GM19397 (cell line): ENCODE measurements at regions not wholly inside any gene's neighbourhood (a gene's known extent, or its start where the extent isn't known, plus 50 kb on each side); places are given as distances from the start of the nearest gene placed in this dataset.
"Not testable (repeated sequence)": the region's sequence is repeated elsewhere in the genome, so short reads cannot be mapped to it uniquely, and the experiment has no call there.

Source experiments
- ATAC-seq: cut with Tn5 transposase; IDR thresholded peaks from one replicate; pipeline ENCODE4 v1.9.1; 2021; ENCODE audit warnings: mild to moderate bottlenecking, moderate library complexity; ENCODE audit not compliant: unreplicated experiment

DNA sequence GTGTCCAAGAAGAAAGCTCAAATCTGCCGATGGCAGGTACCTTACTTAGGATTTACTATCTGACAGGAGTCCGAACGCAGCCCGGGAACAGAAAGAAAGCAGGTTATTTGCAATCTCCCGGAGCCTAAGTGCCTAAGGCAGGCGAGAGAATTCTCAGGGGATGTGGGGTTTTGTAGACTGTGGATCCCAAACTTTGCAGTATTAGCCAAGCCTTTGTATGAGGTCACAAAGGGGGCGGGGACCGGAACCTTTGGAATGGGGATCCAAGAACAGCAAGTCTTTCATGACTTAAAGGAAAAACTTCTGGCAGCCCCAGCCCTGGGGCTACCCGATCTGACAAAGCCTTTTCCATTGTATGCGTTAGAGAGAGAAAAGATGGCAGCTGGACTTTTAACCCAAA, 80.6 kb upstream of the RUBCNL start:
- not testable (repeated sequence) for ATAC-seq

DNA sequence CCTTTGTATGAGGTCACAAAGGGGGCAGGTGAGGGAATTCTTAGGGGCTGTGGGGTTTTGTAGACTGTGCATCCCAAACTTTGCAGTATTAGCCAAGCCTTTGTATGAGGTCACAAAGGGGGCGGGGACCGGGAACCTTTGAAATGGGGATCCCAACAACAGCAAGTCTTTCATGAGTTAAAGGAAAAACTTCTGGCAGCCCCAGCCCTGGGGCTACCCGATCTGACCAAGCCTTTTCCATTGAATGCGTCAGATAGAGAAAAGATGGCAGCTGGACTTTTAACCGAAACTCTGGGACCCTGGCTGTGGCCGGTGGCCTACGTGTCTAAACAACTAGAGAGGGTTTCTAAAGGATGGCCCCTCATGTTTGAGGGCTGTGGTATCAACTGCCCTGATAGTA, 79.0 kb upstream of the RUBCNL start:
- ATAC-seq: not testable (repeated sequence)

DNA sequence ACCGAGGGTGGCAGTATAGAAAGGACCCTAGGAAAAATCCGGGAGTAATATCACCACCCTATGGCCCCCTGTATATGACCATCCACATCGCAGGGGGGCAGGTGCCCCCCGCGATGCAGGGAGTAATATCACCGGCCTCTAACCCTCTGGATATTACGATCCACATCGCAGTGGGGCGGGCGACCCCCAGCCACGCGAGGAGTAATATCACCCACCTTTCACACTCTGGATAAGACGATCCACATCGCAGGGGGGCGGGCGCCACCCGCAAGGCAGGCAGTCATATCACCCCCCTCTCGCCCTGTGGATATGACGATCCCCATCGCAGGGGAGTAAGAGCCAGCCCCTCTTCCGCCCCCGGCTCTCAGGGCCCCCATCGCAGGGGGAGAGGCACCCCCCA, 76.7 kb upstream of the RUBCNL start:
- no peak for ATAC-seq

DNA sequence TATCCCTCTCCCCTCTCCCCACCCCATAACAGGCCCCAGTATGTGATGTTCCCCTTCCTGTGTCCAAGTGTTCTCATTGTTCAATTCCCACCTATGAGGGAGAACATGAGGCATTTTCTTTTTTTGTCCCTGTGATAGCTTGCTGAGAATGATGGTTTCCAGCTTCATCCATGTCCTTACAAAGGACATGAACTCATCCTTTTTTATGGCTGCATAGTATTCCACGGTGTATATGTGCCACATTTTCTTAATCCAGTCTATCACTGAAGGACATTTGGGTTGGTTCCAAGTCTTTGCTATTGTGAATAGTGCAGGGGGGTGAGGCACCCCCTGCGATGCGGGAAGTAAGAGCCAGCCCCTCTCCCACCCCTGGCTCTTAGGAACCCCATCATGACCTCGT, 73.2 kb upstream of the RUBCNL start:
- not testable (repeated sequence) for ATAC-seq

DNA sequence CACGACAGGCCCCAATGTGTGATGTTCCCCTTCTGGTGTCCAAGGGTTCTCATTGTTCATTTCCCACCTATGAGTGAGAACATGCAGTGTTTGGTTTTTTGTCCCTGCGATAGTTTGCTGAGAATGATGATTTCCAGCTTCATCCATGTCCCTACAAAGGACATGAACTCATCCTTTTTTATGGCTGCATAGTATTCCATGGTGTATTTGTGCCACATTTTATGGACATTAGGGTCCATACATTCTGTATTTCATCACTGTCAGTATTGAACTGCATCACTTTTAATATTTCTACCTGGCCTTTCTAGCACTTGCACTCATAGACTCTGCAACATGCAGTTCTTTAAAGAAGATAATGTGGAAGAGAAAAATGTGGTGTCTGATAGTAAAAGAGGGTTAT, 70.2 kb upstream of the RUBCNL start:
- ATAC-seq: not testable (repeated sequence)

DNA sequence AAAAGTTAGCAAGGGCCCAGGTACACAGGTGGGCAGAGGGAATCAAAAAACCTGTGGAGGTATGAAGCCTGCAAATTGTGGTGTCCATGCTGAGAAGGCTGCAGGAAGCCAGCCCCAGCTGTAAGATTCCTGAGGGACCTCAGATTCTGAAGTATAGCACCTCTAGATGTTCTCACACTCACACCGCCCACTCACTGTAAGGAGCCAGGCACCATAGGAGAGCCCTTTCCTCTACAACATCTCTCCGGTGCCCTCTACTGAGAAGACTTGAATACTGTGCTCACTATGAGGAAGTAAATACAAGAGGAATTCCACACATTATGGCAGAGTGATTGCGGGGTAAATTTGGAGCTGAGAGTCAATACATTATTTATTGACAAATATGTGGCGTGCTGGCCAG, 68.9 kb upstream of the RUBCNL start:
- peak; percentile 58 for ATAC-seq

DNA sequence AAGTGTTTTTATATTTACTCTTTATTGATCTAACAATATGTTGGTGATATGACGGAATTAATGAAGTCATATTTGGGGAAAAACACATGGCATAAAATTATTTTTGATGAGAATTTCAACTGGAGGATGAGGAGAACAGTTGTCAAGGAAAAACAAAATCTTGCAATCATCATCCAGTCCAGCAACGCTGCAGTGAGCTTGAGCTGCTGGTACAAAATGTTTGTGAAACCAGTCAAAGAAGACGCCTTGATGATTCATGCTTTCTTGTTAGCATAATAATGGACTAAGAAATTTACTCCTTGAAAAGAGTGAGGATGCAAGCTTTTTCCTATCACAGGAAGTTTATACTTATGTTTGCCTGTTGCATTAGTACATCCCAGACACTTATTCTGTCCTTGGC, 64.1 kb upstream of the RUBCNL start:
- not testable (repeated sequence) for ATAC-seq

DNA sequence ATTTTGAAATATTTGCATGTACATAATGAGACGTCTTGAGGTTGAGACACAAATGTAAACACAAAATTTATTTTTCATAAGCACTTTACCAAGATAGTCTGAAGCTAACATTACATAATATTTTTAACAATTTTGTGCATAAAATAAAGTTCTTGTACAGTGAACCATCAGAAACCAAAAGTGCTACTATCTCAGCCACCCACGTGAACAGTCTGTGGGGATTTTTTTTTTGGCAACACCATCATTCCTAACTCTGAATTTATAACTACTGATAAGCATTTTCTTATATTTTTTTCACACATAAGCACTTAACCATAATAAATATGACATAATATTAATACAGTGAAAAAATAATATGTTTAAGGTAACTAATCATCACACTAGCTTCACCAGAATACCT, 62.9 kb upstream of the RUBCNL start:
- ATAC-seq: not testable (repeated sequence)

DNA sequence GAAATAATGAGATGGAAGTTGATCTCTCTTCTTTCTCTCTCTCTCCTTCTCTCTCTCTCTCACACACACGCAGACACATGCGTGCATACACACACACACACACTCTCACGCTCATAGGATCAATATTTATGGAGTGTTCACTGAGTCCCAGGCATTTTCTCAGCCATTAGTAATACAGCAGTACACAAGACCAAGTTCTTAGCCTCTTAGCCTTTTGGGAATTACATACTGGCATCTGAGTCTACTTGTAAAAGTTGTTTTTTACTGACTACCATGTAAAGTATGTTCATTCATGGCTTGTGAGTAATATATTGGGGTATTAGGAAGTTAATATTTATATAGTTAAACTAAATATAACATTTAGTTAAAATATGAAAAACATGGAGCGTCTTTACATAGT, 61.1 kb upstream of the RUBCNL start:
- not testable (repeated sequence) for ATAC-seq

DNA sequence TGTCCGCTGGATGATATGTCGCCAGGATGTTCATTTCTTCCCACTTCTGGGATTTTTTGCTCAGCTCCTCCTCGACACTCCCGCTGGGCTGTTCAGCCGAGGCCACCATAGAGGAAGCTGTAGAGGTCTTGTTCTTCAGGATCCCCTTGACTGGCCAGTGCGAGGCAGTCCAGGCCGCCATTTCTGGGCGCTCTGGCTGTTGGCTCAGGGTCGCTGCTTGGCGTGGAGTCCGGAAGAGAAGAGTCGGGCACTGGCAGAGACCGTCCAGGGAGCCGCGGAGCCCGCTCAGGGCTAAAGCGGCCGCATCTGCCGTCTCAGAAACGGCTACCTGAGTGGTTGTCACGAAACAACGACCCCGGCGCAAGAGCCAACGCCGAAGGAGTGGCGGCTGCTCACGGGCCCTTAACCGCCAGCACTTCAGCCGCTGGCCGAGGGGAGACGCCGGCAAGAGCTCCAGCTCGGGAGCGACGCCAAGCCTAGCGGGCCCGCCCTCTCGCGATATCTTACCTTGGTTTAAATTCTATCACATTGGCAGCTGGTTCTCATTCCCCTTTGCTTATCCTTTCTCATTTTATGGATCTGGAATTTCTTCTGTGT, 50.9 kb upstream of the RUBCNL start:
- not testable (repeated sequence) for ATAC-seq
